COLO668 (cell line): ENCODE measurements at regions not wholly inside any gene's neighbourhood (a gene's known extent, or its start where the extent isn't known, plus 50 kb on each side); places are given as distances from the start of the nearest gene placed in this dataset.
"Not testable (repeated sequence)": the region's sequence is repeated elsewhere in the genome, so short reads cannot be mapped to it uniquely, and the experiment has no call there.

ENCODE experiments used
- DNase-seq: peaks from one replicate; lab custom pipeline; 2025; ENCODE audit not compliant: unreplicated experiment; lab: John Stamatoyannopoulos, UW

DNA sequence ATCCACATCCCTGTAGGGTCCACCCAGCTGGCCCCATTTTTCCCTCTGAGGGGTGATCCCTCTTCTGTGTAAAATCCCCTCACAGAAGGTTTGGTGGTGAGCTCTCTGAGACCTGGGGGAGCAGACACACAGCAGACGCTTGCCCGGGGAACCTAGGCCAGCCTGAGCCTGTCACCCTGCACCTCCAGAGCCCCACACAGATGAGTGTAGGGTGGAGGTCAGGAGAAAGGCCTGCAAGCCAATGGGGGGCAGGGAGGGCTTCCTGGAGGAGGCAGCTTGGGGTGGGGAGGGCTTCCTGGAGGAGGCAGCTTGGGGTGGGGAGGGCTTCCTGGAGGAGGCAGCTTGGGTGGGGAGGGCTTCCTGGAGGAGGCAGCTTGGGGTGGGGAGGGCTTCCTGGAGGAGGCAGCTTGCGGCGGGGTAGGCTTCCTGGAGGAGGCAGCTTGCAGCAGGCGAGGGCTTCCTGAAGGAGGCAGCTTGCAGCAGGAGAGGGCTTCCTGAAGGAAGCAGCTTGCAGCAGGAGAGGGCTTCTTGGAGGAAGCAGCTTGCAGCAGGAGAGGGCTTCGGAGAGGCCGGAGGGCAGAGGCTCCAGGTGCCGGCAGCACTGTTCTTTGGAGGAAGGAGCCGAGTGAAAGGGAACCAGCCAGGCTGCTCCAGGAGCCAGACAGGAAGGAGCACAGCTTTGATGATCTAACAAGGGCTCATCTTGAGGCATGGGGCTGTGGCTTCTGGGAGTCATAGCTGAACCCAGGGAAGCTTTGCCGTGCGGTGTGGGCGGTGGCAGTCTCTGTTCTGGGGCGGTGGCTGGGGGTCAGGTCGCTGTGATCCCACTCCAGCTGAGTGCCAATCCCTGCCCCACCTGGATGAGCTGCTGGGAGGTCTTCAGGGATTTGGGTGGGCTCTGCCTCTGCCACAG is 83.7 kb upstream of the ZNF469 start:
- DNase-seq: no peak

DNA sequence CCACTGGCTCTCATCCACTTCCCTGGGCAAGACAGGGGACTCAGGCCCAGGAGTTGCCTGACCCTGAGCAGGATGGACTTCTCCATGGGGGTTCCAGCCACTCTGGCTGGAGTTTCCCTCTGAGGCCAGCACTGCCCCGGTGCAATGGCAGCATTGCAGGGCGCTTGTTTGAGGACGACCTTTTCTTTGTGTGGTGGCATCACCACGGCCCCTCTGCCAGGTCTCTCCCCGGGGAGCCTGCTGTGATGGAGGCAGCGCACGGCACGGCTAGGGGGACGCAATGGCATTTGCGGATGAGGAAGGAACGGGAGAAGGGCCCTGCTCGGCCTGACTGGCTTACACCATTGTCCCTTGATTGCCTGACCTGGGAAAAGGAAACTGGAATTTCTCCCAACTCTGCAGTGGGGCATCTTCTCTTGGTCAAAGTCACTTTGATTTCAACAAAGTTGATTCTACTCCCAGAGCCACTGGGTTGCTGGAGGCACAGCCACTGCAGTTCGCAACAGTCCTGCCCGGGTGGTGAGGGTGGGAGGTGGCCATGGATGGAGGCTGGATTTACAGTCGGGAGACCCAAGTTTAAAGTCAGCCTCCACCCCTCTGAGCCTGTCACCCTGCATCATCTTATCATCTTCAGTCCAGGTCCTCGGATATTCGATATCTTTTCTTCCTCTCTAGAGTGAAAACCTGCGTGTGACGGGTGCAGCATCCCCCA is 82.9 kb upstream of the ZNF469 start:
- DNase-seq: no peak

DNA sequence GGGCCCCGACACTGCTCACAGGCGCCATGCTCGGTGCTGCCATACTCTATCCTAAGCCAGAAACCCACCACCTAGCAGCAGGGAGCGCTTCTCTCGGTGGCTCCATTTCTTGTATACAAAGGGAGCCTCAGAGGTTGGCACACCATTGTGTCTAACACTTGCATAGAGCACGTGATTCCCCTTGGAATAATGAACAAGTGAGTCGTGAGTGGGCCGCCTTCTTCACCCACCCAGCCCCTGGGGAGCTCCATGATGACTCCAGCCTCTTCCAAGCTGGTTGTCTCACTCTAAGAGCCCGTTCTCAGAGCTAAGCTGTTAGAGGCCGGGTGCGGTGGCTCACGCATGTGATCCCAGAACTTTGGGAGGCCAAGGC is 82.3 kb upstream of the ZNF469 start:
- no peak for DNase-seq

DNA sequence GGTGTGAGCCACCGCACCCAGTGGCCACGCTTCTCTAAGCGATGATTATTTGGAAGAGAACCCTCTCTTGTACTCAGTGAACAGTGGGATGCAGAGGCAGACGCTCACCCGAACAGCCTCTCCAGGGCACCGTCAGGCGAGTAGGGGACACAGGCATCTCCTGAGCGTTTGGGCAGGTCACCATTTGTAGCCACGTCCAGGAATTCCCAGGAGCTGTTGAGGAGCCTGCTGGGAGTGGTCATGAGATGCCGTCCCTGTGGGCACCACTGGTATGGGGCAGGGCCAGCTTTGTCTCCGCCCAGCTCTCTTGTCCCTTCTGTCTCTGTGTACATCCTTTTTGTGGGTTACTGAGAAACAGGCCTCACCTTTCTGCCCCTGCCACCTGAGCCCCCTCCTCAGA is 81.3 kb upstream of the ZNF469 start:
- DNase-seq: no peak

DNA sequence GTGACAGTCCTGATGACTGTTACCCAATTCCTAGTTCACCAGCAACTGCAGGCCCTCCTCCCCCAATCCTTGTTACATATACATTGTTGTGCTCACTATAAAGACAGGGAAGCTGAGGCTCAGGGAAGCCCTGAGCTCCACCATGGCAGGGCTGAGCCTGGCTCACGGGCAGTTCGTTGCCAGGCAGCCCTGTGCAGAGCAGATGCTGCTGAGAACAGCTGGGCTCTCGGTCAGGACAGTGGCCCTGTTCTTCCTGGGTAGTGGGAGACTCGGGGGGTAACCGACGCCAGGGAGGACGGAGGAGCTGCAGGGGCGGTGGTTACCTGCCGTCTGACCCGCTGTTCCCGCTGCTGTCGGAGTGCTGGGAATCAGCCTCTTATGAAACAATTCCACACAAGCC is 80.9 kb upstream of the ZNF469 start:
- DNase-seq: no peak

DNA sequence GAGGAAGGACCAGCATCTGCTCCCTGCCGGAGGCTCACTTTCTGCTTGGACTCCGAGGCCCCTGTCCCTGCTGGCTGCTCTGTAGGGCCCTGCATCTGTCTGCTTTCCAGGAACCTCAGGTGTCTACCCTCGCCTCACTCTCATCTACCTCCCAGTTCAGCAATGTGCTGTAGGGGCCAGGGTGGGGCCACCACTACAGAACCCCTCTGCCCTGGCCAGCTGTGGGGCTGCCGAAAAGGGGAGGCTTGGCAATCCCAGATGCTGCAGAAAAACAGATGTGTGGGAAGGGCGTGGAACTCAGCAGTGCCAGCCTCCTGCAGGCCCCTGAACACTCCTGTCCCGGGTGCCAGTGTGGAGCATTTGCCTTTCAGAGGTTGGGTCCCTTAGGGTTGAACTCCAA is 80.1 kb upstream of the ZNF469 start:
- no peak for DNase-seq

DNA sequence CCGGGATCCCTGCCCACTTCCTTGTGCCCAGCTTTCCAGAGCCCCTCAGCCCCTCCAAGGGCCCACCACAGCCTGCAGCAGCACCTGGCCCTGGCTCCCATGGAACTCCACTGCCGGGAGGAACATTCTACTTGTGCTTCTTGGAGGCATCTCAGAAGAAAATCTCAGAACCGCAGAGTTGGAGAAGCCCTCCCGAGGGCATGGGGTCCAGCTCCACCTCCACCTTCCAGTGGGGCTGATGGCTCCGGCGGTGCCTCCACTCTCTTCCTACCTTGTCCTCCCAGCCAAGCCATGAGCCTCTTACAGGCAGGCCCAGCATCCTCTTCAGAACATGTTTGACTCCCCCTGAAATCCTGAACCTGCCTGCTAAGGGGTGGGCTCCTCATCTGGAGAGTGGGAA is 79.4 kb upstream of the ZNF469 start:
- DNase-seq: no peak

DNA sequence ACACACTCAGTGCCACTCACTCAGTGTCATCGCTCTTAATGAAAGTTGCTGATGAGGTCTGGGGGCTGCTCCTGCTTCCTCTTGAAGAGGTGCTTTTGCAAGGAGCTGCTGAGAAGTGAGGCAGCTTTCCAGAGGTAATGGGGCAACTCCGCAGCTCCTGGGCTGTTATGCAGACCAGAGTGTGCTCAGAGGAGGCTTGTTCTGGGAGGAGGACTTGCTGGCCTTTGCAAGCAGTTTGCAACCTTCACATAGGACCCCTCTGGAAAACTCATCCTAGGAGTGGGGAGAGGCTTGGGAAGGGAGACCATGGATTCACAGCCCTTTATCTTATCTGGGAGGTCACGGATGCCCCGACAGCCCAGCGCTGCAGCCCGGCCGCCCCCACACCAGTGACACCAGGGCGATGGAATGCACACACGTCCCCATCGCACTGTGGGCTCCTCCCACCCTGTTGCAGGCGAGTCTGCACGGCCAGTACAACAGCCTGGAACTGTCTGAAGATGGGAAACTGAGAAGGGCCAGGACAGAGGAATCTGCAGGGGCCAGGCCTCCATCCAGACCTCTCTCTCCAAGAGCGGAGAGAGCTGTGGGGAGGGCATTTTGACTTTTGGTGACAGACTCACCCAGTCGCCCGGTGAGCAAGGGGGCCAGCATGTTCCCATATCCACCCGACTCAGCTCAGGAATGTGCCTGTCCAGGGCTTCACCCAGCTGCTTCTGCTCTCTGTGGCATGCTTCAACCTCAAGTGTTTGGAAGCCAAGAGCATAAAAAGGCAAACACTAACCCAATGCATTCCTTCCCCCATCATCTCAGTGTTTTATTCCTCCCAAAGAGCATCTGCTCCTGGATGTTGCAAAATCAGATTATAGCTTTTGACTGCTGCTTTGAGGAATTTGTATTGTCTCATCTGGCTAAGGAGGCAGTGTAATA is 78.6 kb upstream of the ZNF469 start:
- DNase-seq: no peak

DNA sequence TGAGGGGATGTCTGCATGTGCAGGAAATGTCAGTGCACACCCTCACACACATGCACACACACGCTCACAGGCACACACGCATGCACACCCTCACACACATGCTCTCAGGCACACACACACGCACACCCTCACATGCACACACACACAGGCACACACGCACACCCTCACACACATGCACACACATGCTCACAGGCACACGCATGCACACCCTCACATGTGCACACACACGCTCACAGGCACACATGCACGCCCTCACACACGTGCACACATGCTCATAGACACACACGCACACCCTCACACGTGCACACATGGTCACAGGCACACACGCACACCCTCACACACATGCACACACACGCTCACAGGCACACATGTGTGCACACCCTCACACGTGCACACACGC is 77.6 kb upstream of the ZNF469 start:
- no peak for DNase-seq

DNA sequence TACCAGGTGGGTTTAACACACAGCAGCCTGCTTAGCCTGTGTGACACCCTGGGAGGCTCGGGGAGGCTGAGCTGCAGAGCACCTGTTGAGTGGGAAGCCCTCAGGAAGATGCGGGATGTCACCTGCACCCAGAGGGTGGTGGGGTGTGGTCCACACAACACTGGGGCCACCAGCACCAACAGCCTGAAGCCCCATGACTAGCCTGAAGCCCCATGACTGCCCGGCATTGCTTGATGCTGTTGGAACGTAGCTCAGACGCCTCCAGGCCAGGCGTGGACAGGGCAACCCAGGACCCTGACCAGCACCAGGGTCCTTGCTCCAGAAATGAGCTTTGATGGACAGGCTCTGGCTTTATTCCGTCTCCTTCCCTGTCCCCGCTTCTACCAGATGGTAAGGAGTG is 76.3 kb upstream of the ZNF469 start:
- no peak for DNase-seq

DNA sequence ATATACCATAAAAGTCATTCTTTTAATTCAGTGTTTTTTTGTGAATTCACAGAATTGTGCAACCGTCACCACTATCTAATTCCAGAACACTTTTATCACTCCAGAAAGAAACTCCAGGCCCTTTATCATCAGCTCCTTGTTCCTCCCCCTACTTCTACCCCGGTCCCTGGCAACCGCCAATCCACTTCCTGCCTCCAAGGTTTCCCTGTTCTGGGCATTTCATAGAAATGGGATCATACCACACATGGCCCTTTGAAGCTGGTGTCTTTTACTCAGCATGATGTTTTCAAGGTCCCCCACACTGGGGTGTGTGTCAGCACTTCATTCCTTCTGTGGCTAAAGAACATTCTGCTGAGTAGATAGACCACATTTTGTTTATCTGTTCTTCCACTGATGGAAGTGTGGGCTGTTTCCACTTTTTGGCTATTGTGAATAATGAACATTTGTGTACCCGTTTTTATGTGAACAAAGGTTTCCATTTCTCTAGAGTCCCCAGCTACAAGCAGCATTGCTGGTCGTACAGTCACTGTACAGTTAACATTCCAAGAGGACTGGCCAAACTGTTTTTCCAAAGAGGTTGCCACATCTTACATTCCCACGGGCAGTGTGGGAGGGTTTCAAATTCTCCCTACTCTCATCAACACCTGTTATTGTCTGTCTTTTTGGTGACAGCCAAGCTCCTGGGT is 75.8 kb upstream of the ZNF469 start:
- no peak for DNase-seq

DNA sequence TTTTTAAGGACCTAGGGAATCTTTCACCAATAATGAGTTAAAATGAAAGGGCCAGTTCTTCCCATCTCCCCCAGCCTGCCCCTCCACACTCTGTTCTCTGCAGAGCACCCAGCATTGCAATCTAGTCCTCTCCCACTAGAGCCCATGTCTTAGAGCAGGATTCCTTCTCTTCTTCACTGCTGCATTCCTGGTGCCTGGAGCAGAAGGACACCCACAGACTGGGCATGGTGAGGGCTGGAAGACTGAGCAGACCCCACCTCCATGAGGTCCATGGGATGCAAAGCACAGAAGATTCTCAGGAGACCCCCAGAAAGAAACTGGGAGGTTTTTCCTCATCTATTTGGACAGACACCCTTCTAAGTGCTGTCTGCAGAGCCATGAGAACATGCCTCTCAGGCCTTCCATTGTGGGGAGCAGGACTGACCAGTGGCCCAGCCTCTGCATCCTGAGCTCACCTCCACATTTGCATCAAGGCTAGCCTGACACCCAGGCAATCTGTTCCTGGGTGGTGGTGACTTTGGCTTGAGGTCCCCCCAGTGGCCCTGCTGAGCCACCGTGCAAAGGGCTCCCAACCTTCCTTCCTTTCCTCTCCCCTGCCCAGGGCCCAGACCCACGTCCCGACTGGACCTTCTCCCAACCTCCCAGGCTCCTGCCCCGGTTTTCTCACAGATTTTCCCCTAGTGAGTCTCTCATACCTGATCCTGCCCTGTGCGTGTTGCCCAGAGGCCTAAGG is 74.2 kb upstream of the ZNF469 start:
- no peak for DNase-seq

DNA sequence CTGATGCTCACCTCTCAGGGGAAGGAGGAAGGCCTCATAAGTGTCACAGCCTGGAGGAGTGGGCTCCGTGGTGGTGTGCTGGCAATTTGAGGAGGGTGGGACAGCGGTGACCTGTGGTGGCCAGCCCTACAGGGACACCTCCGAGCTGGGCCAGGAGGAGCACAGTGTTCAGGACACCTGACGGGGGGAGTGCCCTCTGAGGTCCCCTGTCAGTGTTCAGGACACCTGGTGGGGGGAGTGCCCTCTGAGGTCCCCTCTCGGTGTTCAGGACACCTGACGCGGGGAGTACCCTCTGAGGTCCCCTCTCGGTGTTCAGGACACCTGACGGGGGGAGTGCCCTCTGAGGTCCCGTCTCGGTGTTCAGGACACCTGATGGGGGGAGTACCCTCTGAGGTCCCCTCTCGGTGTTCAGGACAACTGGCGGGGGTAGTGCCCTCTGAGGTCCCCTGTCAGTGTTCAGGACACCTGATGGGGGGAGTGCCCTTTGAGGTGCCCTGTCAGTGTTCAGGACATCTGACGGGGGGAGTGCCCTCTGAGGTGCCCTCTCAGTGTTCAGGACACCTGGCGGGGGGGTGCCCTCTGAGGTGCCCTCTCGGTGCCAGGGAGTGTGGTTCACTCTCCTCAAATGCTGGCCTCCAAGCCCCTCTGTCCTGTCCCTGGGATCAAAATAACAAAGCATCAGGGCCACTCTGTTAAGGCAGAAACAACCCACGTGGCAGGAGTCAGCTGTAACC is 73.4 kb upstream of the ZNF469 start:
- DNase-seq: no peak

DNA sequence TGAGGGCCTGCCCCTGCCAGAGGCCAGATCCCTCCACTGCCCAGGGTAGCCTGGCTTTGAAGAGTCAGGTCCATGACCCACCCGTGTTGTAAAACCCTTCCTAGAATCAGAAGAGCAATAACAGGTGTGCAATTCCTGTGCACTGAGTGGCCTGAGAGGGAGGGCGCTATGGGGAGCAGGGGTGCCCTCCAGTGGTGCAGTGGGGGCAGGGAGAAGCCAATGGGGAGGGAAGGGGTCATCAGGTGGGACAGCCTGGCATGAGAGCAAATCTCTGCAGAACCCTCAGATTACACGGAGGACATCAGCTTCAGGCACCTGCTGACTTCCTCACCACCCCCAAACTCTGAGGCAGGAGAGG is 72.9 kb upstream of the ZNF469 start:
- DNase-seq: no peak

DNA sequence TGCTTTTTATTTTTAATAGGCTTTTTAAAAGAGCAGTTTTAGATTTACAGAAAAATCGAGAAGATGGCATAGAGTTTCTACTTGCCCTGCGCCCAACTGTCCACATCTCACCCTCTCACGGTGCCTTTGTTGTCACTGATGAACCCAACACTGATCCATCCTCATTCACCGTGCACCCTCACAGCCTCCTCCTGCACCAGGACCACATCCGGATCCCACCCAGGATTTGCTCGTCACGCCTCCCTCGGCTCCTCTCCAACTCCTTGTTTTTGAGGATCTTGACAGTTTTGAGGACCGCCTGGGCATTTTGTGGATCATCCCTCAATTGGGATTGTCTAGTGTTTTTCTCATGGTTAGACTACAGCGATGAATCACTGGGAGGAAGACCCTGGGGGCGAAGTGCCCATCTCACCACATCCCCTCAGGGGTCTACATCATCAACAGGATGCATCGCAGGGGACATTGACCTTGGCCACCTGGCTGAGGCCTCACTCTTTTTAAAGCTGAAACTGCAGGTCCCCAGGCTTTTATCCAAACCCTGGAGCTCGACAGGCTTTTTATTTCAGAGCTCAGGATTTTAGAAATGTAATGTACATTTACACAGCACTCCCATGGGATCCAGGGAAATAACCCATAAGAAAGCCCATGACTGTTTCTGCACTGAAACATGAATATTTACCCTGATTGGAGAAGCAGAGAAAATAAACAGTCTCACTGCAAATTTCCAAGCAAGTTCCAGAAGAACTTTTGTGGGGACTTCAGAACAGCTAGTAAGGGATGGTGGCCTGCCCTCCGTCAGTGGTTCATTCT is 71.8 kb upstream of the ZNF469 start:
- DNase-seq: no peak

DNA sequence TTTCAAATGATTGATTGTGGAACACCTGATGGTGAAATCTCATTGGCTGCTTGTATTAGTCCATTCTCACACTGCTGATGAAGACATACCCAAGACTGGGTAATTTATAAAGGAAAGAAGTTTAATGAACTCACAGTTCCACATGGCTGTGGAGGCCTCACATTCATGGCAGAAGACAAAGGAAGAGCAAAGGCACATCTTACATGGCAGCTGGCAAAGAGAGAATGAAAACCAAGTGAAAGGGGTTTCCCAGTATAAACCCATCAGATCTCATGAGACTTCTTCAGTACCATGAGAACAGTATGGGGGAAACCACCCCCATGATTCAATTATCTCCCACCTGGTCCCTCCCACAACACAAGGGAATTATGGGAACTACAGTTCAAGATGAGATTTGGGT is 70.9 kb upstream of the ZNF469 start:
- not testable (repeated sequence) for DNase-seq

DNA sequence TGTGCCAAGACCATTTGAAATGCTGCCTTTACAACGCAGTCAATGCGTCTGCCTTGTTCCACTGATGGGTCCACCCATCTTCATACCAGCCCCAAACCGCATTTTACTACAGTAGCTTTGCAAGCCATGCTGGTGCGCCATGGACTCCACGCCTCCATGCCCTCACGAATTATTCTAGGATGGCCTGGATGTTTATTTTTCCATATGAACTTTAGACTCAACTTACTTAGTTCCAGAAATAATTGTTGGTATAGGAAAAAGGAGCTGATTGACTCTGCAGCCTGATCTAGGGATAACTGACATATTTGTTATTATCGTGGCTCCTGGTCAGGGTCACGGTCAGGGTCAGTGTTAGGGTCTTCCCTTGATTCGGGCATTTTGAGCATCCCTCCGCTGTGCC is 70.0 kb upstream of the ZNF469 start:
- DNase-seq: no peak

DNA sequence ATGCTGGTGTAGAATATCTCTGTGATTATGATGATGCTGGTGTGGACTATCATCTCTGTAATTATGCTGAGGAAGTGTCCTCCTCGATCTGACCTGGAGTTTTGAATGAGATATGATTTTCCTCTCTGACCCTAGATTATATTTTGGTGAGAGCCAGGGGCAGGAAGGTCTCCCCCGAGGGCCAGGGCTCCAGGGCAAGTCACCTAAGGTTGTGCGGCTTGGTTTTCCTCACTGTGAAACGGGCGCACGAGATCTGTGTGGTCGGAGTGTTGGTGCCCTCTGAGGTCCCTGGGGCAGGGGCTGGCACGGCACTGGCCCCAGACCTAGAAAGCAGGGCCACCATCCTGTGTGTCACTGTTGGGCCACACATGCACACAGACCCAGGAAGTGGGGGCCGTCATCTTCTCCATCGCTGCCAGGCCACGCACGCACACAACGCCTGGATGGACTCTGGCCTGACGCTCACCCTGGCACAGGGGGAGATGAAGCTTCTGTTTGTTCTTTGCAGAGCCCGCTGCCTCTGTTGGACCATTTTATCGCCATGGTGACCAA is 67.7 kb upstream of the ZNF469 start:
- DNase-seq: no peak
